ENCODE measurements at regions not wholly inside any gene's neighbourhood (a gene's known extent, or its start where the extent isn't known, plus 50 kb on each side); places are given as distances from the start of the nearest gene placed in this dataset.

DNA sequence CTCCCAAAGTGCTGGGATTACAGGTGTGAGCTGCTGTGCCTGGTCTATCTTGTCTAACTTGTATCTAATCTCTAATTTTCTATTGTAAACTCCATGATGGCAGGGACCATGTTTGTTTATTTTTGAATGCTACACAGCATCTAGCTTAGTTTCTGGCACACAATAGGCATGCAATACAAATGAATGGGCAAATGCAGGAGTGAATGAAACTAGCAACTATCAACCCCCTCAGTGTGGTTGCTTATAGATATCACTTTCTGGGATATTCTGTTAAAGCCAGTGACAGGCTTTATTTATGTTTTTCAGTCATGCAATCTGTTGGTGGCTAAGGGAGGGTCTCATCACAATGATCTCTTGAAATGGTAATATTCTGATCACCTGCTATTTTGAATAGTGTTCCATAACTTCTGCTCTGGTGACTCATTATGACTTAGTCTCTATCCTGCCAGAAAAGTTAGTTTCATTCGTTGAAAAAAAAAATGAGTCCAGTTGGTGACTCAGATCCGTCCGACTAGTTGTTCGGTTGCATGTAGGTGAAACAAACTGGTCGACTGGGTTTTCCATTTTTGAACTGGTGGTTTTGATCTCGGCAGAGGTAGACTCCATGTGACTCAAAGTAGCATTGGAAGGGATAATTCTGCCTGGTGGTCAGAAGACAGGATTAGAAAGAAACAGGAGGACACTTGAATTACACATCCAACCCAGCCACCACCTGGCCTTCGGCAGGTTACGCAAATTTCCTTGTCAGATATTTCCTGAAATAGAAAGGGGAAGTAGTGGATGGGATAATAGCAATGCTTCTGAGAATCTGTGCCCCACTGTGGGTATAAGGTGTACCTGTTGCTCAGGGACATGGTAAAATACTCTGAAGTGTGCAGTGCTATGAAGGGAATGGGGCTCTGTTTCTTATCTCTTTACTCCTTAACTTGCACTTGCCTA is 76.8 kb downstream of the GATA3 start:
- TF ChIP-seq, protein P1, sequence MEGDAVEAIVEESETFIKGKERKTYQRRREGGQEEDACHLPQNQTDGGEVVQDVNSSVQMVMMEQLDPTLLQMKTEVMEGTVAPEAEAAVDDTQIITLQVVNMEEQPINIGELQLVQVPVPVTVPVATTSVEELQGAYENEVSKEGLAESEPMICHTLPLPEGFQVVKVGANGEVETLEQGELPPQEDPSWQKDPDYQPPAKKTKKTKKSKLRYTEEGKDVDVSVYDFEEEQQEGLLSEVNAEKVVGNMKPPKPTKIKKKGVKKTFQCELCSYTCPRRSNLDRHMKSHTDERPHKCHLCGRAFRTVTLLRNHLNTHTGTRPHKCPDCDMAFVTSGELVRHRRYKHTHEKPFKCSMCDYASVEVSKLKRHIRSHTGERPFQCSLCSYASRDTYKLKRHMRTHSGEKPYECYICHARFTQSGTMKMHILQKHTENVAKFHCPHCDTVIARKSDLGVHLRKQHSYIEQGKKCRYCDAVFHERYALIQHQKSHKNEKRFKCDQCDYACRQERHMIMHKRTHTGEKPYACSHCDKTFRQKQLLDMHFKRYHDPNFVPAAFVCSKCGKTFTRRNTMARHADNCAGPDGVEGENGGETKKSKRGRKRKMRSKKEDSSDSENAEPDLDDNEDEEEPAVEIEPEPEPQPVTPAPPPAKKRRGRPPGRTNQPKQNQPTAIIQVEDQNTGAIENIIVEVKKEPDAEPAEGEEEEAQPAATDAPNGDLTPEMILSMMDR (IDR thresholded peaks at IDR 0.05; ENCODE audit: low read length), result no peak
- no peak for TF ChIP-seq EZH2 (IDR thresholded peaks at IDR 0.05; ENCODE audit: borderline replicate concordance, low read length)
